CD4-positive, CD25-positive, alpha-beta regulatory T cell (primary cell): ENCODE measurements at regions not wholly inside any gene's neighbourhood (a gene's known extent, or its start where the extent isn't known, plus 50 kb on each side); places are given as distances from the start of the nearest gene placed in this dataset.

ENCODE experiments used
- ATAC-seq, 2 donors: fragments of 150-1000 bp; cut with Tn5 transposase; one replicate each; pipeline ENCODE4 v1.10.0; 2021; ENCODE audit warnings: low read depth in 2 of 2, moderate number of reproducible peaks in 2 of 2, moderate library complexity in 1 of 2
- DNase-seq, 3 donors: peaks; one replicate each; pipeline versions ENCODE4 v3.0.0 to v3.0.0-alpha.2; 2012 to 2022; ENCODE audit warnings: mixed read lengths in 1 of 3
- H3K27ac ChIP-seq: one replicate; pipeline ENCODE4 v1.7.0; 2013; ENCODE audit warnings: mild to moderate bottlenecking, low read length; ENCODE audit not compliant: insufficient read depth, poor library complexity, severe bottlenecking
- H3K27me3 ChIP-seq: one replicate; pipeline ENCODE4 v1.7.0; 2013; ENCODE audit warnings: low read length; ENCODE audit not compliant: control insufficient read depth, insufficient read depth
- H3K36me3 ChIP-seq: one replicate; pipeline ENCODE4 v1.7.0; 2013; ENCODE audit warnings: mild to moderate bottlenecking, low read length, moderate library complexity; ENCODE audit not compliant: control insufficient read depth, insufficient read depth
- H3K4me1 ChIP-seq: 2 replicates; pipeline ENCODE4 v1.7.0; 2013; ENCODE audit warnings: mild to moderate bottlenecking, low read length; ENCODE audit not compliant: insufficient read depth, control insufficient read depth, poor library complexity, severe bottlenecking
- H3K4me3 ChIP-seq: one replicate; pipeline ENCODE4 v1.7.0; 2013; ENCODE audit warnings: low read depth, mild to moderate bottlenecking, low read length, moderate library complexity
- H3K9me3 ChIP-seq, 2 experiments: 1 replicate in 1 of 2; 2 replicates in 1 of 2; pipeline ENCODE4 v1.7.0; 2013; ENCODE audit warnings: low read length in 2 of 2, mild to moderate bottlenecking in 1 of 2, moderate library complexity in 1 of 2; ENCODE audit not compliant: control insufficient read depth in 2 of 2
- H3K27ac Mint-ChIP-seq, 3 donors: one replicate each; pipeline ENCODE4 v1.8.0; 2020 to 2022; ENCODE audit warnings: mild to moderate bottlenecking in 3 of 3, mixed read lengths in 3 of 3, moderate library complexity in 2 of 3
- H3K27me3 Mint-ChIP-seq: one replicate; pipeline ENCODE4 v1.8.0; 2022; ENCODE audit warnings: mild to moderate bottlenecking, mixed read lengths
- H3K36me3 Mint-ChIP-seq: one replicate; pipeline ENCODE4 v1.8.0; 2020; ENCODE audit warnings: mixed read lengths
- H3K4me1 Mint-ChIP-seq, 4 donors: one replicate each; pipeline ENCODE4 v1.8.0; 2020 to 2022; ENCODE audit warnings: mixed read lengths in 4 of 4, mild to moderate bottlenecking in 1 of 4
- H3K4me3 Mint-ChIP-seq, 4 donors: one replicate each; pipeline ENCODE4 v1.8.0; 2020 to 2022; ENCODE audit warnings: mild to moderate bottlenecking in 4 of 4, mixed read lengths in 4 of 4, moderate library complexity in 3 of 4
- H3K9me3 Mint-ChIP-seq, 7 donors: one replicate each; pipeline ENCODE4 v1.8.0; 2020 to 2022; ENCODE audit warnings: mixed read lengths in 7 of 7, mild to moderate bottlenecking in 3 of 7, moderate library complexity in 2 of 7

DNA sequence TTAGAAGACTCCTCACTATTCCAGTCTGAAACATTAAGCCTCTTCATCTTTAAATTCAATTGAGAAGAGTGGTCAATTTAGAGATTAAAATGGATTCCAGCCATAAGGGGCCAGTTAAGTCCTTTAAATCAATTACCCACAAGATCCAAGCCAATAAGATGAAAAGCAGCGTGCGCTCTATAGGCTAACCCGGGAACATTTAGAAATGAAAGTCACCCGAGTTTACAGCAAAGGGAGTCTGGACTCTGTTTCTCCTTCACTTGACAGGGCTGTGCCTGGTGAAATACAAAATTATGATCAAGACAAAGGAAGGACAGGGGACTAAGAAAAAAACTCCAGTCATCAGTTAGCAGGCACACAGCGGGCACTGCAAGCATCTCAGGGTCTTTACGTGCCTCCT lies 393.7 kb downstream of the QKI start:
- Mint-ChIP-seq H3K36me3 (no peaks in the 10 kb centered on the region), H3K9me3 (no peaks in the 10 kb centered on the region)
- no peak for ATAC-seq

DNA sequence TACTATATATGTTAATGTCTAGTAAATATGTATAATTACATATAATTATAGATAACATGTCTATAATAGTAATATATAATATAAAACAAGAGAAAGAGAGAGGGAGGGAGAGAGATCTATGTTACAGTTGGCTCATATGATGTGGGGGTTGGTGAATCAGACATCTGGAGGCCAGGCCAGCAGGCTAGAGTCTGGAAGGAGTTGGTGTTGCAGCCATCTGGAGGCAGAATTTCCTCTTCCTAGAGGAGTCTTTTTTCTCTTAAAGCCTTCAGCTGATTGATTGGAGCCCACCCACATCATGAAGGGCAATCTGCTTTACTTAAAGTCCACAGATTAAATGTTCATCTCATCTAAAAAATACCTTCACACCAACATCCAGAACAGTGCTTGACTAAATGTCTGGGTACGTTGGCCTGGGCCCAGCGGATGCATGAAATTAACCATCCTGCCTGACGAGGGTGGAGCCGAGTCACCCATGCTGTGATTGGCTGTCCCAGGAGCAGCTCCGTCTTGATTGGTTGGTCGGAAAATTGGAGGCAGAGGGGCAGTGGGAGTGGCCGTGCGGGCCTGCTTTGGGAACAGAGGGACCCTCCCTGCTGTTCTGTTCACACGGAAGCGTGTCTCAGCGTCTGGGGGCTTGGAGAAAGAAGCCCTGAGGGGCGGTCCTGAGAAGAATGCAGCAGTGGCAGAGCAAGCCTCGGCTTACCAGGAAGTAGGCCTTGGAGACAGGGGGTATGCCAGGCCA lies 392.4 kb downstream of the QKI start:
- Mint-ChIP-seq H3K4me1 (no peaks in the 10 kb centered on the region), H3K4me3 (no peak overlapping the region), H3K27ac (no peak overlapping the region), H3K36me3 (no peaks in the 10 kb centered on the region), H3K9me3 (no peaks in the 10 kb centered on the region), H3K27me3 (no peaks in the 10 kb centered on the region)
- H3K4me3 ChIP-seq = no peak overlapping the region
- DNase-seq = no peak
- no peaks in the 10 kb centered on the region for H3K27me3 ChIP-seq
- H3K9me3 ChIP-seq = no peaks in the 10 kb centered on the region
- H3K36me3 ChIP-seq = no peaks in the 10 kb centered on the region
- H3K4me1 ChIP-seq = no peaks in the 10 kb centered on the region
- no peak for ATAC-seq
- H3K27ac ChIP-seq = no peak overlapping the region

More for the DNA sequence above, 393.7 kb downstream of the QKI start:
- no peaks in the 10 kb centered on the region for H3K4me1 ChIP-seq
- no peak overlapping the region for H3K27ac Mint-ChIP-seq
- no peaks in the 10 kb centered on the region for H3K27me3 Mint-ChIP-seq
- H3K36me3 ChIP-seq = no peaks in the 10 kb centered on the region
- no peak overlapping the region for H3K4me3 Mint-ChIP-seq
- DNase-seq = no peak
- no peaks in the 10 kb centered on the region for H3K4me1 Mint-ChIP-seq
- no peaks in the 10 kb centered on the region for H3K9me3 ChIP-seq
- H3K27me3 ChIP-seq = no peaks in the 10 kb centered on the region
- no peak overlapping the region for H3K4me3 ChIP-seq
- no peak overlapping the region for H3K27ac ChIP-seq

DNA sequence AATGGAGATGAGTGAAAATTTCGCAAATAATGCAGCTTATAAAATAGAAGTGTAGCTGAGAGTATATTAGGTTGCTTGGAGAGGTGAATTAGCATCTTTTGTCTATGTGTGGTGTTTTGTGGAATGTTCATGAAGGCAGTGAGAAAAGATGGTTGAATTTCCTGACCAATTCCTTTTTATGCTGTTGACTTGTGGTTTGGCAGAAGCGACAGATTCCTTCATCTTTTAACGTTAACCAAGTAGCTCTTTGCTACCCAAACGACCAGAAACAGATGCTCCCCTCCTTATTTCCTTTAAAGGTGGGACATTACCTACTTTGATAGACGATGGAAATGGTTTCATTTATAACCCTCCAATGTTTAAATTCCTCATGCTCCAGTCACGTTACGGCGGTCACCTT lies 390.5 kb downstream of the QKI start:
- H3K4me3 Mint-ChIP-seq = no peak overlapping the region
- H3K27ac Mint-ChIP-seq = no peak overlapping the region
- no peaks in the 10 kb centered on the region for H3K9me3 Mint-ChIP-seq
- ATAC-seq (no peak), DNase-seq (no peak)
- H3K36me3 Mint-ChIP-seq = no peaks in the 10 kb centered on the region
- no peaks in the 10 kb centered on the region for H3K4me1 ChIP-seq
- no peak overlapping the region for H3K4me3 ChIP-seq
- no peaks in the 10 kb centered on the region for H3K27me3 ChIP-seq
- H3K27ac ChIP-seq = no peak overlapping the region
- H3K9me3 ChIP-seq = no peaks in the 10 kb centered on the region
- H3K27me3 Mint-ChIP-seq = no peaks in the 10 kb centered on the region
- H3K4me1 Mint-ChIP-seq = no peaks in the 10 kb centered on the region
- no peaks in the 10 kb centered on the region for H3K36me3 ChIP-seq

DNA sequence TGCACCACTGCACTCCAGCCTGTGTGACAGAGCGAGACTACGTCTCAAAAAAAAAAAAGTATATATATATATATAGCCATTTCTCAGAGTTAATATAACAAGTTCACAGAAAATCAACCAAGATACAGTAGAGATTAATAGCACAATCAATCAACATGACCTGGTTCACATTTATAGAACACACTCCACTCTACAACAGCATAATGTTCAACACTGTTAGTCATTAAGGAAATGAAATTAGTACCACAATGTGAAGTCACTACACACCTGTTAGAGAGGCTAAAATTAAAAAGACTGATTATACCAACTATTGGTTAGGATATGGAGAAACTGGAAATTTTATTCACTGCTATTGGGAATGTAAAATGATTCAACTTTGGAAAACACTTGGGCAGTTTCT lies 387.7 kb downstream of the QKI start:
- H3K27me3 ChIP-seq = no peaks in the 10 kb centered on the region
- H3K4me3 Mint-ChIP-seq = no peak overlapping the region
- no peaks in the 10 kb centered on the region for H3K4me1 ChIP-seq
- DNase-seq (no peak), ATAC-seq (no peak)
- no peak overlapping the region for H3K27ac ChIP-seq
- no peaks in the 10 kb centered on the region for H3K4me1 Mint-ChIP-seq
- no peaks in the 10 kb centered on the region for H3K9me3 ChIP-seq
- no peaks in the 10 kb centered on the region for H3K36me3 Mint-ChIP-seq
- no peak overlapping the region for H3K27ac Mint-ChIP-seq
- H3K36me3 ChIP-seq = no peaks in the 10 kb centered on the region
- peaks cover 0 to 4% (median 0%) of the 10 kb centered on the region in 7 donors for H3K9me3 Mint-ChIP-seq
- no peak overlapping the region for H3K4me3 ChIP-seq
- H3K27me3 Mint-ChIP-seq = no peaks in the 10 kb centered on the region

DNA sequence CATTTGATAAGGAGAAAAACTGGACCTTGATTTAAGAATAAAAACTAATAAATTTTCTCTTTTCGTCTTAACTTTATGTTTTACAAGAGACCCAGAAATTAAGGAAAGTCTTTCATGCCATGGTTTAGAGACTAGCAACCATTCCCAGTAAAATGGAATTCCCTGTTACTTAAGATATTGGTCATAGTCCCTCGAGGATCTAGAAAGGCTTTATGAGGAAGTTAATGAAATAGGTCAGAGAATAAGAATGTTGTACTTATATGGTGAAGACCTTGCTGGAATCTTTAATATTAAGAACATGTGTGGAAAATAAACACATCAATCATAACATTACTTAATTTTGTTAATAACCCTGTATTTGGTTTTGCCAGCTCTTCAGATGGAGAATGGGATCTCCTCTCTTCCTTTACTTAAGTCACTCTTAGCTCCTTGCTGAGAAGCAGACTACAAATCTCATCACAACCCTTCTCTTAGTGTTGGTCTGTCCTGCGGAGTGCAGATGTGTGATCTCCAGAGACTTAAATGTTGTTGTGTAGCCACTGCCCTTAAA lies 382.9 kb downstream of the QKI start:
- H3K9me3 Mint-ChIP-seq = peaks cover 0 to 4% (median 0%) of the 10 kb centered on the region in 7 donors
- peaks cover 1% of the 10 kb centered on the region for H3K27me3 ChIP-seq
- no peaks in the 10 kb centered on the region for H3K4me1 Mint-ChIP-seq
- H3K9me3 ChIP-seq = no peaks in the 10 kb centered on the region
- DNase-seq (no peak), ATAC-seq (no peak)
- H3K4me1 ChIP-seq = no peaks in the 10 kb centered on the region
- H3K4me3 Mint-ChIP-seq = no peak overlapping the region
- no peaks in the 10 kb centered on the region for H3K36me3 Mint-ChIP-seq
- H3K27ac ChIP-seq = no peak overlapping the region
- H3K27me3 Mint-ChIP-seq = no peaks in the 10 kb centered on the region
- no peak overlapping the region for H3K27ac Mint-ChIP-seq
- H3K36me3 ChIP-seq = no peaks in the 10 kb centered on the region
- H3K4me3 ChIP-seq = no peak overlapping the region

DNA sequence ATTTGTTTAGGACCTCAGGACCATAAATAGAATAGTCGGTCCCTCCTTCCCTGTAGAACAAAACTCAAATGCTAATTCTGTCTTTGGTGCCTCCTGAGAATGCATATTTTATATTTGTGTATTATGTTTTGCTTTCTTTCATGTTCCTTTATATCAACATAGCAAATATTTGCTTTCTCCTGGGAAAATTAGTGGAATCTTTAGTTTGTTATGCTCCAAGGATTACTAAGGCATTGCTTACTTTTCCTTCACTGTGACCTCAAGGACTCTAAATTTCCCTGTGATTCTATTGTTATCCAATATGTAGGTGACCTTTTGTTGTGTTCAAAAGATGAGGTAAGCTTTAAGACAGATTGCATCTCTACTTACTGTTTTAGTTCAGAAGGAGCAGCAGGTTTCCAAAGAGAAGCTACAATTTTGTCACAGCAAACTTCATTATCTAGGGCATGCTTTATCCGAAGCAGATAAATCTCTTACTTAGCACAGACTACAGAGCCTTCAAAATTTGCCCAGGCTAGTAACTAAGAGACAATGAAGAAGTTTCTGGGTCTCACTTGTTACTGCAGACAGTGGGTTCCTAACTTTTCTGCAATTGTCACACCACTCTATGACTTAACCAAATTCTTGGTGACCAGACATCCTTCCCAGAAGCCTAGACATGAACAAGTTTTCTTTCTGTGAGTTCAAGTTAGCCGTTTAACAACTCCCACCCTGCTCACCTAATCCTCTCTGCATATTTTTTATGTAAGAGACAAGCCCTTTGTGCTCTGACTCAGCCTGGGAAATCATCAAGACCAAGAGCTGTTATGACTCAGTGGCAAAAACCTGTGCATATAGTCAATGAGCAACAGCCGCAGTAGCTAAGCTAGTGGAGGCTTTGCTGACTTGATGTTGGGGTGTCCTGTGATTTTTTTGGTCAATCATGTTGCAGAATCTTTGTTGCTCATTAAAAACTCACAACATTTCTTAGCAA lies 378.8 kb downstream of the QKI start:
- Histone ChIP-seq H3K9me3 (no peaks in the 10 kb centered on the region), H3K36me3 (no peaks in the 10 kb centered on the region), H3K4me3 (no peak overlapping the region), H3K27me3 (peaks cover 1% of the 10 kb centered on the region), H3K4me1 (no peaks in the 10 kb centered on the region), H3K27ac (no peak overlapping the region)
- H3K9me3 Mint-ChIP-seq = peaks cover 0 to 1% (median 0%) of the 10 kb centered on the region in 7 donors
- H3K4me3 Mint-ChIP-seq = no peak overlapping the region
- ATAC-seq = no peak
- H3K27me3 Mint-ChIP-seq = no peaks in the 10 kb centered on the region
- peak in 1 of 3 donors; percentile 60 for DNase-seq
- H3K36me3 Mint-ChIP-seq = no peaks in the 10 kb centered on the region
- H3K4me1 Mint-ChIP-seq = no peaks in the 10 kb centered on the region
- H3K27ac Mint-ChIP-seq = no peak overlapping the region

DNA sequence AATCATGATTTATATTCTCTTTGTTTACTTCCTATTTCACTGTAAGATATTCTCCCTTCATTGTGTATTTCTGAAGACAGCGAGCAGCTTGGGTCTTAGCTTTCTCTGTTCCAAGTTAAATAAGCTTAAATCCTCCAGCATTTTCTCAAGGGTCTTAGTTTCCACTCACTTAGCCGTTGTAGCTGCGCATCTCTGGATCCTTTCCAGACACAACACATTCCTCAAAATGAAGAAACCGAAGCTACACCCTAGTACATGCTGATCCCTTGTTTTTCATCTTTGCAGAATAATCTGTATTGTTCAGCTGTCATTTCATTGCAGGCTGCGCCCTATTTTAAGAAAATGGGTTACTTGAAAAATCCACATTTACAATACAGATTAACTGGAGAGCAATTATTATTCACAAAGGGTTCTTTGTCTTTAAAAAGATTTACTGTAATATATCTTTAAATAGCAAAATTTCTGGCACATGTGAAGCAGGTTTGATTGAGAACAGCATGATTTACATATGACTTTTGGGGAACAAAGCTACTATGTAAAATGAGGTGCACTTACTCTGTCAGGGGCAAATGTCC lies 375.8 kb downstream of the QKI start:
- Histone ChIP-seq H3K27me3 (peaks cover 1% of the 10 kb centered on the region), H3K4me3 (no peak overlapping the region), H3K36me3 (no peaks in the 10 kb centered on the region), H3K4me1 (no peaks in the 10 kb centered on the region), H3K27ac (no peak overlapping the region), H3K9me3 (no peaks in the 10 kb centered on the region)
- ATAC-seq (no peak), DNase-seq (no peak)
- H3K4me1 Mint-ChIP-seq = no peaks in the 10 kb centered on the region
- H3K27me3 Mint-ChIP-seq = peaks cover 5% of the 10 kb centered on the region
- H3K27ac Mint-ChIP-seq = no peak overlapping the region
- H3K36me3 Mint-ChIP-seq = no peaks in the 10 kb centered on the region
- no peak overlapping the region for H3K4me3 Mint-ChIP-seq
- peaks cover 0 to 1% (median 0%) of the 10 kb centered on the region in 7 donors for H3K9me3 Mint-ChIP-seq
